ENCODE measurements at regions not wholly inside any gene's neighbourhood (a gene's known extent, or its start where the extent isn't known, plus 50 kb on each side); places are given as distances from the start of the nearest gene placed in this dataset.
"Not testable (repeated sequence)": the region's sequence is repeated elsewhere in the genome, so short reads cannot be mapped to it uniquely, and the experiment has no call there.

GRCh38 chr3:191859531-191859930 lies 398.6 kb downstream of the PYDC2 start:
- DNase-seq (ENCODE audit: low read depth in 2 of 2) = no peak

GRCh38 chr3:191869738-191870415 lies 408.9 kb downstream of the PYDC2 start:
- DNase-seq (ENCODE audit: low read depth in 2 of 2) = no peak

- DNase-seq (ENCODE audit: low read depth in 2 of 2) = no peak
Measured at GRCh38 chr3:191873736-191874135, 412.8 kb downstream of the PYDC2 start.

GRCh38 chr3:191882289-191882688 lies 421.3 kb downstream of the PYDC2 start:
- DNase-seq (ENCODE audit: low read depth in 2 of 2) = peak; percentile 67

- DNase-seq (ENCODE audit: low read depth in 2 of 2) = no peak
Measured at GRCh38 chr3:191884132-191884531, 423.2 kb downstream of the PYDC2 start.

- DNase-seq (ENCODE audit: low read depth in 2 of 2) = no peak
Measured at GRCh38 chr3:191889106-191889505, 428.1 kb downstream of the PYDC2 start.

- DNase-seq (ENCODE audit: low read depth in 2 of 2) = peak; percentile 22 to 25
Measured at GRCh38 chr3:191889756-191890155, 428.8 kb downstream of the PYDC2 start.

GRCh38 chr3:191894406-191894805 lies 433.4 kb downstream of the PYDC2 start:
- no peak for DNase-seq (ENCODE audit: low read depth in 2 of 2)

GRCh38 chr3:191901741-191902140 lies 440.8 kb downstream of the PYDC2 start:
- no peak for DNase-seq (ENCODE audit: low read depth in 2 of 2)

- DNase-seq (ENCODE audit: low read depth in 2 of 2) = no peak
Measured at GRCh38 chr3:191912616-191913204, 451.7 kb downstream of the PYDC2 start.

- DNase-seq (ENCODE audit: low read depth in 2 of 2) = peak; percentile 18 to 21
Measured at GRCh38 chr3:191915712-191916111, 454.7 kb downstream of the PYDC2 start.

- no peak for DNase-seq (ENCODE audit: low read depth in 2 of 2)
Measured at GRCh38 chr3:191919491-191920026, 458.6 kb downstream of the PYDC2 start.

GRCh38 chr3:191922570-191922969 lies 461.6 kb downstream of the PYDC2 start:
- DNase-seq (ENCODE audit: low read depth in 2 of 2) = no peak

- not testable (repeated sequence) for DNase-seq (ENCODE audit: low read depth in 2 of 2)
Measured at GRCh38 chr3:191927183-191927817, 466.3 kb downstream of the PYDC2 start.

- not testable (repeated sequence) for DNase-seq (ENCODE audit: low read depth in 2 of 2)
Measured at GRCh38 chr3:191927998-191928397, 467.0 kb downstream of the PYDC2 start.

- DNase-seq (ENCODE audit: low read depth in 2 of 2) = no peak
Measured at GRCh38 chr3:191944835-191945234, 483.9 kb downstream of the PYDC2 start.

GRCh38 chr3:191952186-191952585 lies 491.2 kb downstream of the PYDC2 start:
- DNase-seq (ENCODE audit: low read depth in 2 of 2) = no peak

GRCh38 chr3:191952609-191953008 lies 491.6 kb downstream of the PYDC2 start:
- DNase-seq (ENCODE audit: low read depth in 2 of 2) = no peak

- no peak for DNase-seq (ENCODE audit: low read depth in 2 of 2)
Measured at GRCh38 chr3:191958980-191959671, 498.2 kb downstream of the PYDC2 start.

GRCh38 chr3:191959876-191960413 lies 499.0 kb downstream of the PYDC2 start:
- DNase-seq (ENCODE audit: low read depth in 2 of 2) = no peak

- no peak for DNase-seq (ENCODE audit: low read depth in 2 of 2)
Measured at GRCh38 chr3:191961022-191961421, 500.1 kb downstream of the PYDC2 start.

- no peak for DNase-seq (ENCODE audit: low read depth in 2 of 2)
Measured at GRCh38 chr3:191961529-191961928, 500.6 kb downstream of the PYDC2 start.

Data from fibroblast of skin of left quadriceps (primary cell).